PC-3 (cell line): ENCODE measurements at regions not wholly inside any gene's neighbourhood (a gene's known extent, or its start where the extent isn't known, plus 50 kb on each side); places are given as distances from the start of the nearest gene placed in this dataset.

Experiments used
- ATAC-seq: fragments of 200-7000 bp; cut with Tn5 transposase; 2 replicates; pipeline ENCODE4 v1.9.1; 2020; ENCODE audit warnings: mild to moderate bottlenecking, moderate library complexity
- BruUV-seq: library from RNA; stranded (reverse); fragments of 400-500 nt; replicated peaks from 2 replicates; lab custom pipeline; 2021; lab: Mats Ljungman, UMichigan
- CTCF ChIA-PET: fragments of 300-600 bp; sonication (Branson Sonifier 250); formaldehyde crosslinking; loops from one replicate; lab custom pipeline; 2022; ENCODE audit warnings: antibody characterized with exemption; lab: Charles Lee
- POLR2A ChIA-PET: fragments of 300-600 bp; sonication (Branson Sonifier 250); formaldehyde crosslinking; loops from one replicate; lab custom pipeline; 2022; ENCODE audit warnings: antibody characterized with exemption; ENCODE audit not compliant: unreplicated experiment; lab: Charles Lee
- DNase-seq: peaks from one replicate; pipeline ENCODE4 v3.0.0-alpha.2; 2015
- H2AFZ ChIP-seq: fragments of 300-600 bp; sonication (generic); 2 replicates; pipeline ENCODE4 v1.6.0; 2016; ENCODE audit warnings: antibody characterized with exemption, low read length
- H3F3A ChIP-seq: fragments of 300-600 bp; sonication (generic); one replicate; pipeline ENCODE4 v1.6.0; 2017; ENCODE audit warnings: antibody characterized with exemption, low read length, control low read depth, mild to moderate bottlenecking; ENCODE audit not compliant: unreplicated experiment
- H3K27ac ChIP-seq: fragments of 300-600 bp; sonication (generic); 2 replicates; pipeline ENCODE4 v1.5.1; 2016; ENCODE audit warnings: mild to moderate bottlenecking, low read length
- H3K27me3 ChIP-seq: fragments of 300-600 bp; sonication (generic); 2 replicates; pipeline ENCODE4 v1.6.1; 2016; ENCODE audit warnings: low read length, mixed read lengths
- H3K36me3 ChIP-seq: fragments of 300-600 bp; sonication (generic); 2 replicates; pipeline ENCODE4 v1.6.1; 2016; ENCODE audit warnings: low read depth, mixed run types, low read length, mixed read lengths
- H3K4me1 ChIP-seq: fragments of 300-600 bp; sonication (generic); 2 replicates; pipeline ENCODE4 v1.5.1; 2016; ENCODE audit warnings: low read length; ENCODE audit not compliant: insufficient read depth
- H3K4me2 ChIP-seq: fragments of 300-600 bp; sonication (generic); 2 replicates; pipeline ENCODE4 v1.6.0; 2016; ENCODE audit warnings: low read length
- H3K4me3 ChIP-seq: fragments of 300-600 bp; sonication (generic); 2 replicates; pipeline ENCODE4 v1.5.1; 2016; ENCODE audit warnings: mild to moderate bottlenecking, low read length, mixed read lengths
- H3K79me2 ChIP-seq: fragments of 300-600 bp; sonication (generic); 2 replicates; pipeline ENCODE4 v1.6.1; 2017; ENCODE audit warnings: low read length, mixed read lengths
- H3K9ac ChIP-seq: fragments of 300-600 bp; sonication (generic); 2 replicates; pipeline ENCODE4 v1.6.0; 2016; ENCODE audit warnings: mild to moderate bottlenecking, low read length
- H3K9me2 ChIP-seq: fragments of 300-600 bp; sonication (generic); replicated peaks from 2 replicates; pipeline ENCODE4 v1.6.1; 2016; ENCODE audit warnings: mixed run types, low read length, mixed read lengths
- H3K9me3 ChIP-seq: fragments of 300-600 bp; sonication (generic); 2 replicates; pipeline ENCODE4 v1.6.1; 2016; ENCODE audit warnings: low read length, mixed read lengths
- H4K20me1 ChIP-seq: fragments of 300-600 bp; sonication (generic); 2 replicates; pipeline ENCODE4 v1.6.1; 2016; ENCODE audit warnings: low read length, mixed read lengths
- EZH2 ChIP-seq: fragments of 300-600 bp; sonication (generic); IDR thresholded peaks from one replicate; pipeline ENCODE4 v1.6.1; 2017; ENCODE audit warnings: antibody characterized with exemption, mild to moderate bottlenecking, low read length; ENCODE audit not compliant: unreplicated experiment
- EZH2phosphoT487 ChIP-seq: fragments of 300-600 bp; sonication (generic); IDR thresholded peaks from 2 replicates; pipeline ENCODE4 v1.6.1; 2018; ENCODE audit warnings: mild to moderate bottlenecking, antibody characterized with exemption, low read length, borderline replicate concordance
- intact Hi-C: fragments of 100-400 bp; cut with micrococcal nuclease; formaldehyde crosslinking; loops from 2 replicates; pipeline ENCODE4 v1.9.0; 2023
- TF ChIP-seq, protein P1 (sequence below): fragments of 300-600 bp; sonication (generic); conservative IDR thresholded peaks from 2 replicates; pipeline ENCODE4 v1.5.1; 2017; ENCODE audit warnings: antibody characterized with exemption, low read depth, mild to moderate bottlenecking, low read length

DNA sequence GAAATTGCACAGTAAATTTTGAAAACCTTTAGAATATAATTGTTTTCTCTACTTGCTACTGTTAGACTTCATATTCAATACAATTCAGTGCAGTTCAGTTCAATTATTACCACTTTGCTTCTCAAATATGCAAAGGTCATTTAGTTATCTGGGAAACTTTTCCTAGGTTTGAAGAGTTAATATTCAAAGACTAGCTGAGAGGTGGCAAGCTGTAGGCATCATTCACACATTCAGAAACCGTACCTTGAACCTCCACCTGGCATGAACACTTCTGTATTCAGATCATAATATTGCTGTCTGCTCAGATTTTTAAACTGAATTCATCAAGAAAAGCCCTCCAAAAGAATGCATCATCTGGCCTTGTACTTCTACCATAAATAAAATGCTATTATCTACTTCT lies 162.1 kb upstream of the PCSK5 start:
- POLR2A ChIA-PET: no interaction called here
- no peak overlapping the region for H3K9ac ChIP-seq
- ATAC-seq (no peak), DNase-seq (no peak)
- H3K4me3 ChIP-seq: no peak overlapping the region
- no peaks in the 10 kb centered on the region for H3K9me3 ChIP-seq
- CTCF ChIA-PET: no interaction called here
- no peaks in the 10 kb centered on the region for H3K9me2 ChIP-seq
- intact Hi-C loops: no loop called here
- H3F3A ChIP-seq: no peaks in the 10 kb centered on the region
- no peaks in the 10 kb centered on the region for H3K79me2 ChIP-seq
- no peak overlapping the region for H3K4me2 ChIP-seq
- H4K20me1 ChIP-seq: no peaks in the 10 kb centered on the region
- no peaks in the 10 kb centered on the region for H3K27me3 ChIP-seq
- no TSS peak for BruUV-seq
- no peaks in the 10 kb centered on the region for H3K4me1 ChIP-seq
- no peak overlapping the region for H2AFZ ChIP-seq
- no peak overlapping the region for H3K27ac ChIP-seq
- no peaks in the 10 kb centered on the region for H3K36me3 ChIP-seq
- TF ChIP-seq, protein P1, sequence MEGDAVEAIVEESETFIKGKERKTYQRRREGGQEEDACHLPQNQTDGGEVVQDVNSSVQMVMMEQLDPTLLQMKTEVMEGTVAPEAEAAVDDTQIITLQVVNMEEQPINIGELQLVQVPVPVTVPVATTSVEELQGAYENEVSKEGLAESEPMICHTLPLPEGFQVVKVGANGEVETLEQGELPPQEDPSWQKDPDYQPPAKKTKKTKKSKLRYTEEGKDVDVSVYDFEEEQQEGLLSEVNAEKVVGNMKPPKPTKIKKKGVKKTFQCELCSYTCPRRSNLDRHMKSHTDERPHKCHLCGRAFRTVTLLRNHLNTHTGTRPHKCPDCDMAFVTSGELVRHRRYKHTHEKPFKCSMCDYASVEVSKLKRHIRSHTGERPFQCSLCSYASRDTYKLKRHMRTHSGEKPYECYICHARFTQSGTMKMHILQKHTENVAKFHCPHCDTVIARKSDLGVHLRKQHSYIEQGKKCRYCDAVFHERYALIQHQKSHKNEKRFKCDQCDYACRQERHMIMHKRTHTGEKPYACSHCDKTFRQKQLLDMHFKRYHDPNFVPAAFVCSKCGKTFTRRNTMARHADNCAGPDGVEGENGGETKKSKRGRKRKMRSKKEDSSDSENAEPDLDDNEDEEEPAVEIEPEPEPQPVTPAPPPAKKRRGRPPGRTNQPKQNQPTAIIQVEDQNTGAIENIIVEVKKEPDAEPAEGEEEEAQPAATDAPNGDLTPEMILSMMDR: no peak
- TF ChIP-seq EZH2phosphoT487 (no peak), EZH2 (no peak)

DNA sequence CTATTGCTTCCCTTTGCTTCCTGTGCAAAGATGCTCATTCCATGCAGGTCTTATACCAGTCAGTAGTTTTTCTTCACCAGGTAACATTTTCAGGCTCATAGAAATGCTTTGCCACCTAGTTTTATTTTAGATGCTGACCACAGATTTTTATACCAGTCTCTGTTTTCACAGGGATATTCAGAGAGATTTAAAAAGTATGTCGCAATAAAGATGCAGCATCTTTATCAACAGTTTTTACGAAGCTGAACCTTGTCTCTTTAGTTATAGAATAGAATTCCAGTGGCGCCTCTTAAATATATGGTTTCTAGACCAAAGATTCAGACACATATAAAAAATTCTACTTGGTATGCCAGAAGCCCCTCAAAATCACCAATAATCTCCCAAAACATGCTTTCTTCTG lies 155.7 kb upstream of the PCSK5 start:
- intact Hi-C loops: no loop called here
- no TSS peak for BruUV-seq
- POLR2A ChIA-PET: no interaction called here

DNA sequence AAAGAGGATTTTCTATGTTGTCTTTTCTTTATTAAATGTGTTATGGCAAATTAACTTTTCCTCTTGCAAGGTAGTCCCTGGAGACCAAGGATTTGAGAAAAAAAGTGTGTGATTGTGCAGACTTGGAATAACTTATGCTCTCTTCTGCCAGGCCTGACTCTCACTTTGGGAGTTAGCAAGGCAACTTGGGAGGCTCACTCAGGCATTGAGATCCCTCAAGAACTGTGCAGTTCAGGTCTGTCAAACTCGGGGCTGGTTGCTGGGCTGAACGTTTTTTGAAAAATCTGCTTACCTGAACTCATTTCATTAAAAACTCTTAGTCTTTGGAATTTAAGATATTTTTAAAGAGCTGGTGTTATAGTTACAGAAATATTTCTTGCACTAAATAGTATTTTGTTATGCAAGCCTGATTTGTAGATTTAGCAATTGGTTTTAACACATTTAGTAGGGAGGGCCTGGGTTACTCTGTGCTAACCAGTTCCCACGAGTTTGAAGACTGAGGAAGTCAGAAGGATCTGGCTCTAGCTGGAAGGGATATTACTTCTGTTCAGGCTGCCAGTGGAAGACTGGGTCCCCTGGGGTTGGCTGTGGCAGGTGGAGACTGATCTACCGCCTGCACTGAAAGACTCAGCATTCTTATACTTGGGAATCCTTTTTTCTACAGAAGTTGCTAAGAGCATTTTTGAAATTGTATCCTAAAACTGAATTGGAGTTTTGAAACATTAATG lies 150.4 kb upstream of the PCSK5 start:
- Histone ChIP-seq H2AFZ (no peak overlapping the region), H3K4me2 (no peak overlapping the region), H4K20me1 (no peaks in the 10 kb centered on the region), H3K27ac (no peak overlapping the region), H3K79me2 (no peaks in the 10 kb centered on the region), H3K9ac (no peak overlapping the region), H3K9me3 (no peaks in the 10 kb centered on the region), H3K4me1 (no peaks in the 10 kb centered on the region), H3K27me3 (no peaks in the 10 kb centered on the region), H3K36me3 (no peaks in the 10 kb centered on the region), H3F3A (no peaks in the 10 kb centered on the region), H3K4me3 (no peak overlapping the region), H3K9me2 (no peaks in the 10 kb centered on the region)
- CTCF ChIA-PET: no interaction called here
- no peak for DNase-seq
- no peak for ATAC-seq
- no peak for TF ChIP-seq EZH2phosphoT487
- TF ChIP-seq, protein P1: no peak
- no peak for TF ChIP-seq EZH2
- POLR2A ChIA-PET: no interaction called here
- intact Hi-C loops: no loop called here
- BruUV-seq: no TSS peak

More for the DNA sequence above, 155.7 kb upstream of the PCSK5 start:
- H2AFZ ChIP-seq: no peak overlapping the region
- no peak overlapping the region for H3K27ac ChIP-seq
- no peaks in the 10 kb centered on the region for H3K36me3 ChIP-seq
- ATAC-seq (no peak), DNase-seq (no peak)
- TF ChIP-seq EZH2 (no peak), EZH2phosphoT487 (no peak)
- TF ChIP-seq, protein P1: no peak
- H3K4me3 ChIP-seq: no peak overlapping the region
- H3K4me2 ChIP-seq: no peak overlapping the region
- H3F3A ChIP-seq: no peaks in the 10 kb centered on the region
- CTCF ChIA-PET: no interaction called here
- no peak overlapping the region for H3K9ac ChIP-seq
- H3K4me1 ChIP-seq: no peaks in the 10 kb centered on the region
- no peaks in the 10 kb centered on the region for H3K9me3 ChIP-seq
- no peaks in the 10 kb centered on the region for H3K79me2 ChIP-seq
- H4K20me1 ChIP-seq: no peaks in the 10 kb centered on the region
- no peaks in the 10 kb centered on the region for H3K27me3 ChIP-seq
- H3K9me2 ChIP-seq: no peaks in the 10 kb centered on the region
